AG09319 (cell line): ENCODE measurements at regions not wholly inside any gene's neighbourhood (a gene's known extent, or its start where the extent isn't known, plus 50 kb on each side); places are given as distances from the start of the nearest gene placed in this dataset.

ENCODE experiments used
- DNase-seq: peaks from one replicate; pipeline ENCODE4 v3.0.0-alpha.2; 2010; ENCODE audit warnings: low read depth; ENCODE audit errors: extremely low read depth
- TF ChIP-seq, protein P1 (sequence below): IDR thresholded peaks from 2 replicates; pipeline ENCODE4 v1.5.1; 2011; ENCODE audit warnings: low read depth, mild to moderate bottlenecking, inconsistent platforms, low read length, moderate library complexity

DNA sequence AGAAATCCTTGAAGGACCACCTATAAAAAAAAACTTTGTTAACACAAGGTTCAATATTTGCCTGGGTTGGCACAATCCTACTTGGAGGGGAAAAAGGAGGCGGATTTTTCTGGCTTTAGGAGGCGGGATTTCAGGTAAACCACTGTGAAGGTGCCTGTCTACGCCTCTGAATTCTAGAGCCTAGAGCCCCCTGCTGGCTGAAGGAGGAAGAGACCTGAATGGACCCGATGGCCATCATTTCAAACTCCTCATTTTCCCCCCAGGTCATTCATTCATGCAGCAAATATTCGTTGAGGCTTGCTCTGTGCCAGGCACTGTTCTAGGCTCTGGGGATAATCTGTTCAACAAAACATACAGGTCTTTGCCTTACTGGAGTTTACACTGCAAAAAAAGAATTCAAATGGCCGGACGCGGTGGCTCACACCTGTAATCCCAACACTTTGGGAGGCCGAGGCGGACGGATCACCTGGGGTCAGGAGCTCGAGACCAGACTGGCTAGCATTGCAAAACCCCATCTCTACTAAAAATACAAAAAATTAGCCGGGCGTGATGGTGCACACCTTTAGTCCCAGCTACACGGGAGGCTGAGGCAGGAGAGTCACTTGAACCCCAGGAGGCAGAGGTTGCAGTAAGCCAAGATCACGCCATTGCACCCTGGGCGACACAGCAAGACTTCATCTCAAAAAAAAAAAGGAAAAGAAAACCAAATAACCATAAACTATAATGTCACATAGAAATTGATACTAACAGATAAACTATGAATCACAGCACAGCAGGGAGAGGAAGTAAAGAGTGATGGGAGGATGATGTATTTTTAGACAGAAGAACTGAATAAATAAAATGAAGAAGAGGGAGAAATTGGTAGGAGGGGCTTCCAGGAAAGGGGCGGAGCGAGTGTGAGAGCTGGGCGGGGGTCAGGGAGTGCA, 90.1 kb upstream of the NFE2L3 start:
- TF ChIP-seq, protein P1, sequence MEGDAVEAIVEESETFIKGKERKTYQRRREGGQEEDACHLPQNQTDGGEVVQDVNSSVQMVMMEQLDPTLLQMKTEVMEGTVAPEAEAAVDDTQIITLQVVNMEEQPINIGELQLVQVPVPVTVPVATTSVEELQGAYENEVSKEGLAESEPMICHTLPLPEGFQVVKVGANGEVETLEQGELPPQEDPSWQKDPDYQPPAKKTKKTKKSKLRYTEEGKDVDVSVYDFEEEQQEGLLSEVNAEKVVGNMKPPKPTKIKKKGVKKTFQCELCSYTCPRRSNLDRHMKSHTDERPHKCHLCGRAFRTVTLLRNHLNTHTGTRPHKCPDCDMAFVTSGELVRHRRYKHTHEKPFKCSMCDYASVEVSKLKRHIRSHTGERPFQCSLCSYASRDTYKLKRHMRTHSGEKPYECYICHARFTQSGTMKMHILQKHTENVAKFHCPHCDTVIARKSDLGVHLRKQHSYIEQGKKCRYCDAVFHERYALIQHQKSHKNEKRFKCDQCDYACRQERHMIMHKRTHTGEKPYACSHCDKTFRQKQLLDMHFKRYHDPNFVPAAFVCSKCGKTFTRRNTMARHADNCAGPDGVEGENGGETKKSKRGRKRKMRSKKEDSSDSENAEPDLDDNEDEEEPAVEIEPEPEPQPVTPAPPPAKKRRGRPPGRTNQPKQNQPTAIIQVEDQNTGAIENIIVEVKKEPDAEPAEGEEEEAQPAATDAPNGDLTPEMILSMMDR, result peak; percentile 89
- DNase-seq, result no peak

DNA sequence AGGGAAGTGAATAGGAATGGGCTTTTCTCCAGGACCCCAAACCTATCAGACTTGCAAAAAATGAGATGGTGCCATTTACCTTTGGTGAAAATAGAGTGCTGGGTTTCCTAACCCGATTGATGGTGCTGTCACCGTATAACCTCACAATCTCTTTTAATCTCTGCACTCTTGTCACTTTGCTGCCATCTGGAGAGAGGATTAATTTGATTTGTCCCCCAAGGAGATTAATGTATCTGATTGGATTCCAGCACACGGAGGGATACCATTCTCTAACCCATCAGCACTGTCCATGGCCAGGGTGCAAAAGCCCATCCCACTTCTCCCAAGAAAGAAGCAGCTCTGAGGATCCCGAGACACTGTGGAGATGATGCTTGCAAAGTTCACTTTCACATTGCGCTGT, 86.3 kb upstream of the NFE2L3 start:
- TF ChIP-seq, protein P1, result no peak
- no peak for DNase-seq

- TF ChIP-seq, protein P1, result no peak
- no peak for DNase-seq
Measured at GRCh38 chr7:26066736-26067135, 85.3 kb upstream of the NFE2L3 start.

GRCh38 chr7:26070290-26070689, 81.7 kb upstream of the NFE2L3 start:
- no peak for DNase-seq

GRCh38 chr7:26071622-26072456, 80.2 kb upstream of the NFE2L3 start:
- TF ChIP-seq, protein P1, result no peak
- DNase-seq, result no peak

More at GRCh38 chr7:26070290-26070689, 81.7 kb upstream of the NFE2L3 start:
- TF ChIP-seq, protein P1, result no peak

DNA sequence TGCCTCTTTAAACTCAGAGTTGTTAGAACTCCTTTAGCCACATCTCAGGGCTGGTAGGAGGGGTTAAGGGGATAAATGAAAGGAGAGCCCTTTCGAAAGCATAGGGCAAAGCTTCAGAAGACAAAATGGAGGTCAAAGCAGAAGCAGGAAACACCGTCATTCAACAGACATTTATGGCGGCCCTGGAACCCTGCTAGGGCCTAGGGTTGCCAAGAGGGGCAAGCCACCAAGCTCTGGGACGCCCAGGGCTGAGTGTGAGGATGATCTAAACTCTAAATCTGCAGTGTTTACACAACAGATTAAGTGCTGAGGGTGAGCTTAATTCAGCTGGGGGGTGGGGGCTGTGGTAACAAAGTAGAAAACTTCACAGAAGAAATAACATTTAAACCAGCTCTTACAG, 79.0 kb upstream of the NFE2L3 start:
- DNase-seq, result no peak
- TF ChIP-seq, protein P1, result no peak

GRCh38 chr7:26074919-26075318, 77.1 kb upstream of the NFE2L3 start:
- TF ChIP-seq, protein P1, result no peak
- DNase-seq, result no peak
